AG10803 (cell line): ENCODE measurements at regions not wholly inside any gene's neighbourhood (a gene's known extent, or its start where the extent isn't known, plus 50 kb on each side); places are given as distances from the start of the nearest gene placed in this dataset.

Source experiments
- DNase-seq: peaks from one replicate; pipeline ENCODE4 v3.0.0; 2010; ENCODE audit warnings: low read depth
- H3K4me3 ChIP-seq: 2 replicates; pipeline ENCODE4 v1.5.1; 2011; ENCODE audit warnings: mild to moderate bottlenecking, low read length, control low read depth
- TF ChIP-seq, protein P1 (sequence below): conservative IDR thresholded peaks from 2 replicates; pipeline ENCODE4 v1.5.1; 2011; ENCODE audit warnings: mild to moderate bottlenecking, low read length, control low read depth, inconsistent platforms

DNA sequence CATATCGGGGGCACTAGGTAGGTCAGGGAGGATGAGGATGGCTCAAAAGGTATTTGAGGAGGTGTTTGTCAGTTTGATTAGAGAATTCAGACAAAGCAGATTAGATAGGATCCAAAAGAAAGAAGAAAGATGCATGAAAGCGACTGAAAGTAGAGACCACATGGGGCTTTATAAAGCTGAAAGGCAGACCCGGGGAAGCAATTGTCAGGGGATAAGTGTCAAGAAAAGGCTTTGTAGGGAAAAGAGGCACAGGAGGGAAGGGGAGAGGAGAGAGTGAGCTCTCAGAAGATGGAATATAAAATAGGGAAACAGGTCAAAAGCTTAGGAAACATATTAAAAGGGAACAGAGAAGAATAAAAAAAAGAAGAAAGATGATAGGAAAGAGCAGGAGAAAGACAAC, 308.2 kb upstream of the RORA start:
- no peak overlapping the region for H3K4me3 ChIP-seq
- TF ChIP-seq, protein P1, sequence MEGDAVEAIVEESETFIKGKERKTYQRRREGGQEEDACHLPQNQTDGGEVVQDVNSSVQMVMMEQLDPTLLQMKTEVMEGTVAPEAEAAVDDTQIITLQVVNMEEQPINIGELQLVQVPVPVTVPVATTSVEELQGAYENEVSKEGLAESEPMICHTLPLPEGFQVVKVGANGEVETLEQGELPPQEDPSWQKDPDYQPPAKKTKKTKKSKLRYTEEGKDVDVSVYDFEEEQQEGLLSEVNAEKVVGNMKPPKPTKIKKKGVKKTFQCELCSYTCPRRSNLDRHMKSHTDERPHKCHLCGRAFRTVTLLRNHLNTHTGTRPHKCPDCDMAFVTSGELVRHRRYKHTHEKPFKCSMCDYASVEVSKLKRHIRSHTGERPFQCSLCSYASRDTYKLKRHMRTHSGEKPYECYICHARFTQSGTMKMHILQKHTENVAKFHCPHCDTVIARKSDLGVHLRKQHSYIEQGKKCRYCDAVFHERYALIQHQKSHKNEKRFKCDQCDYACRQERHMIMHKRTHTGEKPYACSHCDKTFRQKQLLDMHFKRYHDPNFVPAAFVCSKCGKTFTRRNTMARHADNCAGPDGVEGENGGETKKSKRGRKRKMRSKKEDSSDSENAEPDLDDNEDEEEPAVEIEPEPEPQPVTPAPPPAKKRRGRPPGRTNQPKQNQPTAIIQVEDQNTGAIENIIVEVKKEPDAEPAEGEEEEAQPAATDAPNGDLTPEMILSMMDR, result no peak
- no peak for DNase-seq

DNA sequence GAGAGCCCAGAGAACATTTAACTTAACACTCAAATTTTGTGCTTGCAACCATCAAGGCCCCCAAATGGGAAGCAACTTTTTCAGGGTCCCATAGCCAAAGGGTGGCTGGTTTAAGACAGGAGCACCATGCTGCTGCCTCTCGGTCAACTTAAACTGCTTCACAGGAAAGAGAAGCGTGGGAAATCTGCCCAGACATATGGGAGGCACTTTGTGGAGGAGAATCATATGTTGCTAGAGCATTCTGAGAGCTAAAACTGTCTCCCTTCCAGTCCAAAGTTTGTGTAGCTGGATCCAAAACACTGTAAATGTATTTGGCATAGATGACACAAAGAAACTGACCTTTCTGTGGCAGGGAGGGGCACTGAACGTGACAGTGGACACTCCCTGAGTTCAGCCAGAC, 305.9 kb upstream of the RORA start:
- TF ChIP-seq, protein P1, result no peak
- DNase-seq, result no peak
- no peak overlapping the region for H3K4me3 ChIP-seq

DNA sequence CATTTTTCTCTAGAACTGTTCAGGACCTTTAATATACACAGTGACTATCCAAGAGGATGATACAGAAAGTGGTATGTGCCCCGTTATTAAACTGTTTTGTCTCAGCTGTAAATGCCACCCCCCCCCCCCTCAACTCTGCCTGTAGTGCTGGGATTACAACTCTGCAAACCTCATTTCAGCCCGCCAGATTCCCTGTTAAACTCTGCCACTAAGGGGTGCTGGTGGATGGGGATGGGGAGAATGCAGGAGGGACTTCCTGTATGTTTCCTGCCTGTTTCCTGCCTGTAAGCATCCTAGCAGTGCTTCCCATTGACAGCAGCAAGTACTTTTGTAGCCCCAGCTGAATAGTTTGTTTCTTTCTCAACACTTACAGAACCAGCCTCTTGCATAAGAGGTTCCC, 301.7 kb upstream of the RORA start:
- TF ChIP-seq, protein P1, result peak; percentile 28
- no peak overlapping the region for H3K4me3 ChIP-seq
- DNase-seq, result no peak

DNA sequence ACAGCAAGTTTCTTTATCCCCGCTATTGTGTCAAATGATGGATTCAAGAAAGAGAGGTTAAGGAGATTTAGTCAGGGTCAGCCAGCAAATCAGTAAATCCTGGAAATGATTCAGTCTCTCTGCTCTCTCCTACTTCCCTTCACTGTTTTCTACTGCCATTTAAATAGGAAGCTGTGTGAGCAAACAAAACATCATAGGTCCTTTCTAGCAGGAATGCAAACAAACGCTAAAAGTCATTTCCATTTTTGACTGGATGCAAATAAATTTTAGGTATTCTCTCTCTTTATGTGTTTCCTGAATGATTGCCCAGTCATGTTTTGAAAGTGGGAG, 299.4 kb upstream of the RORA start:
- H3K4me3 ChIP-seq, result no peak overlapping the region
- no peak for DNase-seq
- TF ChIP-seq, protein P1, result no peak

DNA sequence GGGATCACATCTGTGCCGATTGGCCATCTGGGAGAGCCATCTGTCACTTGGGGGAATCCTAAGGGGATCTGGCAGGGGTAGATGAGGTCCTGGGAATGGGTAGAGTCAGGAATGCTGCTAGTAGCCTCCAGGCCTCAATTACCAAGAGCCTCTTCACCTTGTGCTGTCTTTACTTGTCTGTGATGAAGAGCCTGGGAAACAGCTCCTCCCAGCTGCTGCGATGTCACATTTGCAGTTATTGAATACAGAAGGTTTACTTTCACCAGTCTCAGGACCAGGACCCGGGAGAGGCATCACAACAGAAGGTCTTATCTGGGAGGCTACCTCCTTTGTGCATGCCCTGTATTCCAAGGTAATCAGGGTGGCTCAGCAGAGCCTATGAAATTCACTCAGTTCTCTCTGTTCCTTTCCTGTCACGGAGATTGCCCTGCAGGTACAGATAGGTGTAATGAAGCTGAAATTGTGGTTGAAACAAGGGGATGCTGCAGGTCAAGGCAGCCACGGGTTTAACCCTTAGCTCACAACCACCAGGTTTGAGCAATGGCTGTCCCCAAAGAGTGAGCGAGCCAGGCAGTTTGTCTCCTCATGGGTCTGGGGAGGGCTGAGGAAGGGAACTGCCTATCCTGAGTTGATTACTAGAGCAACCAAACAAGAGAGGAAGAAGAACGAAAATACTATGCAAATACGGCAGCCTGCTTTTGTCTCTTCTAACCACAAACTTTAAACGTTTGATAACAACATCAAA, 298.9 kb upstream of the RORA start:
- DNase-seq, result no peak
- TF ChIP-seq, protein P1, result no peak
- H3K4me3 ChIP-seq, result no peak overlapping the region

DNA sequence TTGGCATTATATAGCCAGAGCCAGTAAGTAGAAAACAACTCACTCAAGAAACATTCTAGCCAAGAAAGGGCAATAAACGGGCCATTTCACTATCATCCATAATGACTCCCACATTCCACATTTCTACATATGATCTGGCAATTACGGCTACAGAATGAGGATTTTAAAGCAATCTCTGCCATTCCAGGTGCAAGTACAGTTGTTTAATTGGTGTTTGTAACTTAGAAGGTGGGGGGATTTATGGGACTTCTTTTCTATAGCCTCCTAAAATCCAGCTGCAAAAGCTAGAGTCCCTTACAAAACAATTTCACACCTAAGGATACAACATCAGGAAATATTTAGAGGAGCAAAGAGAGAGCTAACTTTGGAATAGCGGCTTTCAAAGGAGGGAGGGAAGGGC, 295.4 kb upstream of the RORA start:
- H3K4me3 ChIP-seq, result no peak overlapping the region
- peak; percentile 15 for DNase-seq
- TF ChIP-seq, protein P1, result no peak

DNA sequence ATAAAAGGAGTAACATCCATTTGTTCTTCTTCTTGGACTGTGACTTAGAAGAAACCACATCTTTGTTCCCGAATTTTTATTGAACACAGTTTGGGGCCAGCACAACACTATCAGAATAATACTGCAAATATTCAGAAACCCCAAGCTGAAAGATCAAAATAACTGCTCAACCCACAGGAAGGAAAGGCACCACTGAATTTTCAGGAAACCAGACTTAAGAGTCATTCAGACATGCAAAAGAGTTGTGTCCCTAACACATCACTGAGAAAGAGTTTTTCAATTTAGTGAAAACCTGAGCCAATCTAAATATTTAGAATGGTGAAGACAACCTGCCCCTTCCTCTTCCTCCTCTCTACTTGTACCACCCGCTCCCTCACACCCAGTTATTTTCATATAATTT, 295.0 kb upstream of the RORA start:
- H3K4me3 ChIP-seq, result no peak overlapping the region
- TF ChIP-seq, protein P1, result no peak
- peak; percentile 11 for DNase-seq
